Cardiac muscle cell (in vitro differentiated cells and primary cell): ENCODE measurements at regions not wholly inside any gene's neighbourhood (a gene's known extent, or its start where the extent isn't known, plus 50 kb on each side); places are given as distances from the start of the nearest gene placed in this dataset.

ENCODE experiments used
- DNase-seq, 2 donors: peaks; one replicate each; pipeline versions ENCODE4 v3.0.0 to v3.0.0-alpha.2; 2010 to 2017; ENCODE audit warnings: low read depth in 1 of 2, low spot score in 1 of 2
- H3K27ac ChIP-seq: fragments of 200-600 bp; sonication (generic); 2 replicates; pipeline ENCODE4 v1.5.1; 2016
- H3K27me3 ChIP-seq: fragments of 200-600 bp; sonication (generic); 2 replicates; pipeline ENCODE4 v1.6.0; 2016; ENCODE audit warnings: control low read depth
- H3K36me3 ChIP-seq: fragments of 200-600 bp; sonication (generic); 2 replicates; pipeline ENCODE4 v1.5.1; 2016; ENCODE audit warnings: control low read depth
- H3K4me1 ChIP-seq: fragments of 200-600 bp; sonication (generic); 2 replicates; pipeline ENCODE4 v1.8.1; 2017; ENCODE audit warnings: low read depth, mild to moderate bottlenecking, mixed run types
- H3K4me3 ChIP-seq: fragments of 200-600 bp; sonication (generic); 2 replicates; pipeline ENCODE4 v1.5.1; 2016; ENCODE audit warnings: mild to moderate bottlenecking
- H3K9me3 ChIP-seq: fragments of 200-600 bp; sonication (generic); 2 replicates; pipeline ENCODE4 v1.5.1; 2017; ENCODE audit warnings: low read depth, mild to moderate bottlenecking, control low read depth
- CTCF ChIP-seq: IDR thresholded peaks from 2 replicates; pipeline ENCODE4 v1.5.1; 2012; ENCODE audit warnings: low read depth, mild to moderate bottlenecking, low read length

DNA sequence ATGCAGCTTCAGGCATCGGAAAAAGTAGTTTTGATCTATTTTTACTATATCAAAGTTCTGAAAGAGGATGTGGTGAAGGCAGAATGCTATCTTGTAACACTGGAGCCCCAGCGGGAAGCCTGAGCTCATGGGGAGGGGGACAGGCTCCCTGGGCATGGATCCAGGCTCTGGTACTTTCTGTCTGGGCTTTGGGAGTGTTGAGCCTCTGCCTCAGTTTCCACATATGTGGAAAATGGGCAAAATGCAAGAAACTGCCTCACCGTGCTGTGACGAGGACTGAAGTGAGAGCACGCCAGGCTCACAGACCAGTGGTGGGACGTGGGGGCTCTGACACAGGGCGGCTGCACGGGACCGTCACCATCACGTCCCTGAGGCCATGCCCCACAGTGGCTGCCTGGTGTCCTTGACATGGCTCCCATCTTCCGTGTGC is 182.9 kb upstream of the SHH start:
- no peak for DNase-seq
- H3K4me1 ChIP-seq: no peaks in the 10 kb centered on the region
- no peak overlapping the region for H3K27ac ChIP-seq
- H3K4me3 ChIP-seq: no peak overlapping the region
- TF ChIP-seq CTCF: no peak
- no peaks in the 10 kb centered on the region for H3K36me3 ChIP-seq
- no peaks in the 10 kb centered on the region for H3K9me3 ChIP-seq
- H3K27me3 ChIP-seq: no peaks in the 10 kb centered on the region

DNA sequence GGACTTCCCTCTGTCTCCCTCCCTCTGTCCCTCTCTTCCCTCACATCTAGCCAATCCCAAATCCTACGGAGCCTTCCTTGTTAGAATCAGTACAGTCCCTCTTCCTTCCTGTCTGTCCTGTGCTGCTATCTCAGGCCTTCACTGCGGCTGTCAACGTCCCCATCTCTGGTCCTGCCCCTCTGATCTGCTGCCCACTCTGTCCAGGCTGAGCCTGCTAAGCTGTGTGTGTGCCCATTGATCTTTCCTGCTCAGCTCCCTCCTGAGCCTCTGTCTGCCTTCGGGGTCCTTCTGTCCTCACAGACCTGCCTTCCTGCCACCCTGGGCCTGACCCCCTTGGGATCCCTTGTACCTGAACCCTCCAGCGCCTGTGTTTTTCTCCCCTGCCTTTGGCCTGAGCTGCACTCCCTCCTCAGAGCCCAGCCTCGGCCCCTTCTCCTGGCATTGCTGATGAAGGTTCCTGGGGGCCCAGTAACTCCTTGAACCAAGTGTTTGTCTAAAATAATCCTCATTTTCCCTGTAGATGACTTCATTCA is 182.1 kb upstream of the SHH start:
- H3K36me3 ChIP-seq: no peaks in the 10 kb centered on the region
- no peak for TF ChIP-seq CTCF
- no peak overlapping the region for H3K4me3 ChIP-seq
- DNase-seq: no peak
- H3K27me3 ChIP-seq: no peaks in the 10 kb centered on the region
- no peaks in the 10 kb centered on the region for H3K4me1 ChIP-seq
- H3K9me3 ChIP-seq: no peaks in the 10 kb centered on the region
- H3K27ac ChIP-seq: no peak overlapping the region

- DNase-seq: no peak
- Histone ChIP-seq H3K36me3 (no peaks in the 10 kb centered on the region), H3K9me3 (no peaks in the 10 kb centered on the region), H3K4me3 (no peak overlapping the region), H3K27me3 (no peaks in the 10 kb centered on the region), H3K27ac (no peak overlapping the region), H3K4me1 (no peaks in the 10 kb centered on the region)
- TF ChIP-seq CTCF: no peak
These were observed 181.4 kb upstream of the SHH start for GRCh38 chr7:155993420-155994278.

- no peaks in the 10 kb centered on the region for H3K27me3 ChIP-seq
- H3K27ac ChIP-seq: no peak overlapping the region
- no peaks in the 10 kb centered on the region for H3K36me3 ChIP-seq
- no peaks in the 10 kb centered on the region for H3K4me1 ChIP-seq
- no peak overlapping the region for H3K4me3 ChIP-seq
- no peak for DNase-seq
- no peaks in the 10 kb centered on the region for H3K9me3 ChIP-seq
- no peak for TF ChIP-seq CTCF
These were observed 180.7 kb upstream of the SHH start for GRCh38 chr7:155992974-155993373.

- Histone ChIP-seq H3K9me3 (no peaks in the 10 kb centered on the region), H3K36me3 (no peaks in the 10 kb centered on the region), H3K27me3 (no peaks in the 10 kb centered on the region), H3K4me3 (no peak overlapping the region), H3K27ac (no peak overlapping the region), H3K4me1 (no peaks in the 10 kb centered on the region)
- no peak for DNase-seq
- TF ChIP-seq CTCF: no peak
These were observed 180.3 kb upstream of the SHH start for GRCh38 chr7:155992538-155992937.
